Naive thymus-derived CD4-positive, alpha-beta T cell (primary cell): ENCODE measurements at regions not wholly inside any gene's neighbourhood (a gene's known extent, or its start where the extent isn't known, plus 50 kb on each side); places are given as distances from the start of the nearest gene placed in this dataset.
"Not testable (repeated sequence)": the region's sequence is repeated elsewhere in the genome, so short reads cannot be mapped to it uniquely, and the experiment has no call there.

ENCODE experiments used
- ATAC-seq: fragments of 150-1000 bp; cut with Tn5 transposase; 2 replicates; pipeline ENCODE4 v1.10.0; 2021; ENCODE audit warnings: mild to moderate bottlenecking, moderate library complexity
- CTCF ChIA-PET: fragments of 350-600 bp; sonication (Branson Sonifier 250); formaldehyde crosslinking; loops from one replicate; lab custom pipeline; 2021; ENCODE audit warnings: antibody characterized with exemption; lab: Charles Lee
- POLR2A ChIA-PET: fragments of 350-600 bp; sonication (Branson Sonifier 250); formaldehyde crosslinking; loops from one replicate; lab custom pipeline; 2021; ENCODE audit warnings: antibody characterized with exemption, inconsistent platforms; lab: Charles Lee
- DNase-seq, 9 donors: peaks; one replicate each; pipeline versions ENCODE4 v3.0.0 to v3.0.0-alpha.2; 2020 to 2022; ENCODE audit warnings: mixed read lengths in 1 of 9
- H3K27ac ChIP-seq: one replicate; pipeline ENCODE4 v1.7.0; 2013; ENCODE audit warnings: mild to moderate bottlenecking, low read depth, low read length, moderate library complexity
- H3K27me3 ChIP-seq, 2 donors: one replicate each; pipeline ENCODE4 v1.7.0; 2013; ENCODE audit warnings: low read length in 2 of 2, mild to moderate bottlenecking in 2 of 2, moderate library complexity in 2 of 2; ENCODE audit not compliant: control insufficient read depth in 2 of 2, insufficient read depth in 2 of 2
- H3K36me3 ChIP-seq, 3 experiments: 1 replicate in 2 of 3; 2 replicates in 1 of 3; pipeline ENCODE4 v1.7.0; 2013; ENCODE audit warnings: low read length in 3 of 3, mild to moderate bottlenecking in 3 of 3, moderate library complexity in 1 of 3; ENCODE audit not compliant: insufficient read depth in 3 of 3, control insufficient read depth in 2 of 3
- H3K4me1 ChIP-seq, 2 donors: one replicate each; pipeline ENCODE4 v1.7.0; 2013; ENCODE audit warnings: low read length in 2 of 2, mild to moderate bottlenecking in 2 of 2, moderate library complexity in 1 of 2; ENCODE audit not compliant: control insufficient read depth in 2 of 2, insufficient read depth in 2 of 2
- H3K4me3 ChIP-seq: 2 replicates; pipeline ENCODE4 v1.7.0; 2013; ENCODE audit warnings: mild to moderate bottlenecking, low read length
- H3K9me3 ChIP-seq, 3 experiments: 1 replicate in 2 of 3; 2 replicates in 1 of 3; pipeline ENCODE4 v1.7.0; 2013; ENCODE audit warnings: low read length in 3 of 3; ENCODE audit not compliant: control insufficient read depth in 2 of 3
- H3K27ac Mint-ChIP-seq, 9 donors: one replicate each; pipeline ENCODE4 v1.8.0; 2020 to 2022; ENCODE audit warnings: mixed read lengths in 9 of 9, mild to moderate bottlenecking in 8 of 9, moderate library complexity in 5 of 9, inconsistent platforms in 2 of 9
- H3K27me3 Mint-ChIP-seq, 5 donors: one replicate each; pipeline ENCODE4 v1.8.0; 2021 to 2022; ENCODE audit warnings: mixed read lengths in 5 of 5, mild to moderate bottlenecking in 1 of 5
- H3K36me3 Mint-ChIP-seq, 5 donors: one replicate each; pipeline ENCODE4 v1.8.0; 2020 to 2022; ENCODE audit warnings: mixed read lengths in 5 of 5, mild to moderate bottlenecking in 3 of 5, inconsistent platforms in 1 of 5
- H3K4me1 Mint-ChIP-seq, 7 donors: one replicate each; pipeline ENCODE4 v1.8.0; 2020 to 2022; ENCODE audit warnings: mixed read lengths in 7 of 7, mild to moderate bottlenecking in 3 of 7, inconsistent platforms in 1 of 7
- H3K4me3 Mint-ChIP-seq, 10 donors: one replicate each; pipeline ENCODE4 v1.8.0; 2020 to 2022; ENCODE audit warnings: mild to moderate bottlenecking in 10 of 10, mixed read lengths in 10 of 10, moderate library complexity in 6 of 10, inconsistent platforms in 2 of 10
- H3K9me3 Mint-ChIP-seq, 11 donors: one replicate each; pipeline ENCODE4 v1.8.0; 2020 to 2022; ENCODE audit warnings: mixed read lengths in 11 of 11, mild to moderate bottlenecking in 4 of 11, inconsistent platforms in 1 of 11, moderate library complexity in 1 of 11
- intact Hi-C, 2 donors: fragments of 100-400 bp; cut with micrococcal nuclease; formaldehyde crosslinking; loops; one replicate each; pipeline ENCODE4 v1.15.1; 2023

- Mint-ChIP-seq H3K27me3 (no peaks in the 10 kb centered on the region), H3K27ac (no peak overlapping the region), H3K36me3 (no peaks in the 10 kb centered on the region), H3K4me1 (no peaks in the 10 kb centered on the region), H3K9me3 (peaks cover 0 to 11% (median 0%) of the 10 kb centered on the region in 11 donors), H3K4me3 (no peak overlapping the region)
- DNase-seq (no peak), ATAC-seq (no peak)
- Histone ChIP-seq H3K27ac (no peak overlapping the region), H3K36me3 (no peaks in the 10 kb centered on the region), H3K4me1 (no peaks in the 10 kb centered on the region), H3K4me3 (no peak overlapping the region), H3K9me3 (no peaks in the 10 kb centered on the region), H3K27me3 (no peaks in the 10 kb centered on the region)
- intact Hi-C loops, result no loop called here
- ChIA-PET POLR2A (no interaction called here), CTCF (no interaction called here)
Measured at GRCh38 chr13:62387647-62388046, 972.0 kb upstream of the PCDH20 start.

- H3K4me3 ChIP-seq, POLR2A ChIA-PET, H3K9me3 Mint-ChIP-seq: not testable (repeated sequence)
Measured at GRCh38 chr13:62379241-62379640, 963.6 kb upstream of the PCDH20 start.

DNA sequence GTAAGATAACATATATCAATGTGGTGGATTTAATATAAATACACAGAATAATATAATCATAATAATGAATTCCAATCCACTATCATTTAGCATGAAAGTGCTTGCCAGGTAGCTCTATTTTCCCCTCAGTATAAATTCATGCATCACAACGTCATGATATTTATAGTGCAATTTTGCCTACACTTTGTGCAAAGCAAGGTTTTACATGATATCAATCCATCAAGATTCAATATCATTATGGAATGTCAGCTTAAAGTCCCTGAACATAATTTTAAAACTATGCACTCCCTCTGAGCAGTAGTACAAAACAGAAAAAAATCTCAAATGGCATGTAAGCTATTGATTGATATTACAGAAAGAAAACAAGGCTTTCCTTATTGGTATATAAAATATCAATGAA is 962.2 kb upstream of the PCDH20 start:
- H3K27ac ChIP-seq, result no peak overlapping the region
- H3K27me3 ChIP-seq, result no peaks in the 10 kb centered on the region
- Mint-ChIP-seq H3K9me3 (peaks cover 0 to 9% (median 0%) of the 10 kb centered on the region in 11 donors), H3K36me3 (no peaks in the 10 kb centered on the region), H3K27me3 (no peaks in the 10 kb centered on the region), H3K27ac (no peak overlapping the region), H3K4me1 (no peaks in the 10 kb centered on the region), H3K4me3 (no peak overlapping the region)
- POLR2A ChIA-PET, result no interaction called here
- H3K4me1 ChIP-seq, result no peaks in the 10 kb centered on the region
- no peak for ATAC-seq
- CTCF ChIA-PET, result no interaction called here
- intact Hi-C loops, result no loop called here
- H3K4me3 ChIP-seq, result no peak overlapping the region
- no peaks in the 10 kb centered on the region for H3K36me3 ChIP-seq
- no peaks in the 10 kb centered on the region for H3K9me3 ChIP-seq
- DNase-seq, result no peak

More at GRCh38 chr13:62379241-62379640, 963.6 kb upstream of the PCDH20 start:
- DNase-seq, intact Hi-C loops, H3K27me3 ChIP-seq, H3K36me3 Mint-ChIP-seq, H3K4me3 Mint-ChIP-seq, CTCF ChIA-PET, H3K4me1 Mint-ChIP-seq, H3K36me3 ChIP-seq, H3K4me1 ChIP-seq, H3K9me3 ChIP-seq, ATAC-seq, H3K27me3 Mint-ChIP-seq, H3K27ac ChIP-seq, H3K27ac Mint-ChIP-seq: not testable (repeated sequence)

DNA sequence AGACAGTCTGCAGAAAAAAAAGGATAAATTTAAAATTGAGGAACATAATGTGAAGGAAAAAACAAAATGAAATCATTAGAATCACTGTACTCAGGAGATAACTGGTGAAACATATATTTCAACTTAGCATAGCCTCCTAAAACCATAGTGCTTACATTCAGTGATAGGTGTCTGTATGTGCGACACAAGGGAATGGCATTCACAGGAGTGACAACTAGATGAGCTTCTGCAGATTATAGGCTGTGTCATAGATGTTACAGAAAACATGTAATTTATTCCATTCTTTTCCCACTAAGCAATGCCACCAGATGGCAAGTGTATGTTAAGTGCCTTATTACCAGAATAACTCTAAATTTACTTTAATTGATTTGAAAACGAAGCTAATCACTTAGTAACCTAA is 960.0 kb upstream of the PCDH20 start:
- no peak for ATAC-seq

DNA sequence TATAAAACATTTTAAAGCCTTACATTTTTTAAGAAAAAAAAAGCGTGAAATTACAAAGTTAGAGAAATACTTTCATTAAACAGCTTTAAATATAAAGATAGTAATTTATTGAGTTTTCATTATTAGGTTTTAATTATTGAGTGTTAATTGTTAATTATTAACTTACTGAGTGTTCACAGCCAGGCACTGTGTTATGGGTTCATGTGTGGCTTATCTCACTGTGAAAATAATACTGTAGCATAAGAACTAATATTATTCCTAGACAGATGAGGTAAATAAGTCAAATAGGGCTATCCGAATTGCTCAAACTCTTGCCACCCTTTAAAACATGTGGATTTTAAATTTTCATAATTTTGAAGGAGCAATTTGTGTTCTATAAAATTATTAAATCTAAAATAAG is 956.1 kb upstream of the PCDH20 start:
- intact Hi-C loops, result no loop called here
- Histone ChIP-seq H3K9me3 (no peaks in the 10 kb centered on the region), H3K36me3 (no peaks in the 10 kb centered on the region), H3K27me3 (no peaks in the 10 kb centered on the region), H3K4me3 (no peak overlapping the region), H3K27ac (no peak overlapping the region), H3K4me1 (no peaks in the 10 kb centered on the region)
- POLR2A ChIA-PET, result no interaction called here
- no peaks in the 10 kb centered on the region for H3K27me3 Mint-ChIP-seq
- H3K4me3 Mint-ChIP-seq, result no peak overlapping the region
- no peak overlapping the region for H3K27ac Mint-ChIP-seq
- H3K9me3 Mint-ChIP-seq, result peaks cover 0 to 12% (median 0%) of the 10 kb centered on the region in 11 donors
- no peaks in the 10 kb centered on the region for H3K4me1 Mint-ChIP-seq
- ATAC-seq, result no peak
- DNase-seq, result no peak
- CTCF ChIA-PET, result no interaction called here
- H3K36me3 Mint-ChIP-seq, result no peaks in the 10 kb centered on the region

More for the DNA sequence above, 960.0 kb upstream of the PCDH20 start:
- H3K27me3 ChIP-seq, result no peaks in the 10 kb centered on the region
- H3K4me1 ChIP-seq, result no peaks in the 10 kb centered on the region
- no peak overlapping the region for H3K27ac ChIP-seq
- Mint-ChIP-seq H3K4me3 (no peak overlapping the region), H3K27me3 (no peaks in the 10 kb centered on the region), H3K27ac (no peak overlapping the region), H3K9me3 (peaks cover 0 to 5% (median 0%) of the 10 kb centered on the region in 11 donors), H3K36me3 (no peaks in the 10 kb centered on the region), H3K4me1 (no peaks in the 10 kb centered on the region)
- POLR2A ChIA-PET, result no interaction called here
- CTCF ChIA-PET, result no interaction called here
- no peaks in the 10 kb centered on the region for H3K9me3 ChIP-seq
- H3K36me3 ChIP-seq, result no peaks in the 10 kb centered on the region
- DNase-seq, result no peak
- intact Hi-C loops, result no loop called here
- H3K4me3 ChIP-seq, result no peak overlapping the region

- H3K4me3 ChIP-seq, CTCF ChIA-PET, H3K27me3 Mint-ChIP-seq, POLR2A ChIA-PET, H3K36me3 Mint-ChIP-seq, H3K27me3 ChIP-seq, H3K27ac Mint-ChIP-seq, H3K4me3 Mint-ChIP-seq, intact Hi-C loops, H3K4me1 Mint-ChIP-seq, H3K4me1 ChIP-seq, H3K36me3 ChIP-seq, ATAC-seq, DNase-seq, H3K27ac ChIP-seq, H3K9me3 ChIP-seq: not testable (repeated sequence)
- peaks cover 0 to 20% (median 2%) of the 10 kb centered on the region in 11 donors for H3K9me3 Mint-ChIP-seq
Measured at GRCh38 chr13:62367971-62368370, 952.3 kb upstream of the PCDH20 start.

DNA sequence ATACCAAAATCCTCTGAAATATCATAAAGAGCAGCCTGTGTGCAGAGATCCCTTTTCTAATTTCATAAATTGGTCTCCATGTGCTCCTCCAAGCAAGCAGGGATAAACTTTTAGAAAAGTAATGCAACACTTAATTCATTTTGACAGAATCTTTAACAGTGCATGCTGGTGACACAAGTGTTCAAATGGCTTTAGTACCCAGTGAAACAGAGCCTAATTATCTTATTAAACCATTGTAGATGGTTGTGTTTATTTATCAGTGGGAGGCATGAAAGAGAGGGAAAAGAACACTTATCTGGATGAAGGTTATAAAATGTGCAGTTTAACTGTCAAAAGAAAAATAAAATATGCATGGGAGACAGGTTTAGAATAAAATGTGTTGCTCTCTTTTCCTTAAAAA is 945.0 kb upstream of the PCDH20 start:
- Mint-ChIP-seq H3K27me3 (no peaks in the 10 kb centered on the region), H3K27ac (no peak overlapping the region), H3K4me3 (no peak overlapping the region), H3K36me3 (no peaks in the 10 kb centered on the region), H3K9me3 (peaks cover 0 to 7% (median 0%) of the 10 kb centered on the region in 11 donors), H3K4me1 (no peaks in the 10 kb centered on the region)
- no peak for DNase-seq
- H3K4me1 ChIP-seq, result no peaks in the 10 kb centered on the region
- ATAC-seq, result no peak
- ChIA-PET POLR2A (no interaction called here), CTCF (no interaction called here)
- no peaks in the 10 kb centered on the region for H3K36me3 ChIP-seq
- intact Hi-C loops, result no loop called here
- H3K4me3 ChIP-seq, result no peak overlapping the region
- no peaks in the 10 kb centered on the region for H3K9me3 ChIP-seq
- no peak overlapping the region for H3K27ac ChIP-seq
- H3K27me3 ChIP-seq, result no peaks in the 10 kb centered on the region
